Osteocyte (in vitro differentiated cells): ENCODE measurements at regions not wholly inside any gene's neighbourhood (a gene's known extent, or its start where the extent isn't known, plus 50 kb on each side); places are given as distances from the start of the nearest gene placed in this dataset.

Source experiments
- DNase-seq: peaks from one replicate; pipeline ENCODE4 v3.0.0; 2021; ENCODE audit warnings: mixed read lengths; ENCODE audit not compliant: unreplicated experiment; ENCODE audit errors: extremely low spot score
- H3K27ac Mint-ChIP-seq: one replicate; pipeline ENCODE4 v1.8.0; 2021; ENCODE audit warnings: mild to moderate bottlenecking, mixed read lengths; ENCODE audit not compliant: unreplicated experiment
- H3K27me3 Mint-ChIP-seq: one replicate; pipeline ENCODE4 v1.8.0; 2021; ENCODE audit warnings: mixed read lengths; ENCODE audit not compliant: unreplicated experiment
- H3K36me3 Mint-ChIP-seq: one replicate; pipeline ENCODE4 v1.8.0; 2021; ENCODE audit warnings: mixed read lengths; ENCODE audit not compliant: unreplicated experiment
- H3K4me1 Mint-ChIP-seq: one replicate; pipeline ENCODE4 v1.8.0; 2021; ENCODE audit warnings: mixed read lengths; ENCODE audit not compliant: unreplicated experiment
- H3K4me3 Mint-ChIP-seq: one replicate; pipeline ENCODE4 v1.8.0; 2021; ENCODE audit warnings: mild to moderate bottlenecking, moderate library complexity, mixed read lengths; ENCODE audit not compliant: unreplicated experiment
- H3K9me3 Mint-ChIP-seq: one replicate; pipeline ENCODE4 v1.8.0; 2021; ENCODE audit warnings: mixed read lengths; ENCODE audit not compliant: unreplicated experiment
- TF ChIP-seq, protein P1 (sequence below): fragments of 200-600 bp; sonication (generic); IDR thresholded peaks from 2 replicates; pipeline ENCODE4 v1.5.0; 2021; ENCODE audit warnings: antibody characterized with exemption, mild to moderate bottlenecking, moderate library complexity

DNA sequence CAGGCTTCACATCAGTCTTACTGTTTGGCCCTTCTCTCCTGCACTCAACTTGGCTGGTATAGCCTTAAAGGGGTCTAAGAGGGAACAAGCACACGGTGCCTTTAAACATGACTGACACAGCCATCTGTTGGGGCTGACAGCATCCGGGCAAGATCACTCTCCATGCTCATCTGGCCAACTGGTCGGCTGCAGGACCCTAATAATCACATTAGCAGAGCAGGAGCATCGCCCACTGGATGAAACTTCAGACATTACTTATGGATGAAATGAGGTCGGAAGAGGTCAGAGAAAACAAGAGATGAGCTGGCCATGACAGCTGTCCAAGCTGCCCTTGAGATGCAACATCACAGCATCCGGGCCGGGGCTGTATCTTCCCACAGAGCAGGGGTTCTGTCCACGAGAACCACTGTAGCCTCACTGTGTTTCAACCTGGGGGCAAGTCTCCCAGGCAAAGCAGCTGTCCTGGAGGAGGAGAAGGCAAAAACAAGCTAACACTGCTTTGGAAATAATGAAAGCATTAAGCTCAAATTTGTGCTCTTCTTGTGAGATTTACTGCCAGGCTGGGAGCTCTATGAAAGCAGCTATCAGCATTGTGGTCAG, 94.4 kb upstream of the TTC29 start:
- Mint-ChIP-seq H3K9me3 (no peaks in the 10 kb centered on the region), H3K4me3 (no peak overlapping the region), H3K27ac (no peak overlapping the region), H3K27me3 (peaks cover 72% of the 10 kb centered on the region), H3K4me1 (no peaks in the 10 kb centered on the region), H3K36me3 (no peaks in the 10 kb centered on the region)
- DNase-seq: no peak
- TF ChIP-seq, protein P1, sequence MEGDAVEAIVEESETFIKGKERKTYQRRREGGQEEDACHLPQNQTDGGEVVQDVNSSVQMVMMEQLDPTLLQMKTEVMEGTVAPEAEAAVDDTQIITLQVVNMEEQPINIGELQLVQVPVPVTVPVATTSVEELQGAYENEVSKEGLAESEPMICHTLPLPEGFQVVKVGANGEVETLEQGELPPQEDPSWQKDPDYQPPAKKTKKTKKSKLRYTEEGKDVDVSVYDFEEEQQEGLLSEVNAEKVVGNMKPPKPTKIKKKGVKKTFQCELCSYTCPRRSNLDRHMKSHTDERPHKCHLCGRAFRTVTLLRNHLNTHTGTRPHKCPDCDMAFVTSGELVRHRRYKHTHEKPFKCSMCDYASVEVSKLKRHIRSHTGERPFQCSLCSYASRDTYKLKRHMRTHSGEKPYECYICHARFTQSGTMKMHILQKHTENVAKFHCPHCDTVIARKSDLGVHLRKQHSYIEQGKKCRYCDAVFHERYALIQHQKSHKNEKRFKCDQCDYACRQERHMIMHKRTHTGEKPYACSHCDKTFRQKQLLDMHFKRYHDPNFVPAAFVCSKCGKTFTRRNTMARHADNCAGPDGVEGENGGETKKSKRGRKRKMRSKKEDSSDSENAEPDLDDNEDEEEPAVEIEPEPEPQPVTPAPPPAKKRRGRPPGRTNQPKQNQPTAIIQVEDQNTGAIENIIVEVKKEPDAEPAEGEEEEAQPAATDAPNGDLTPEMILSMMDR: no peak

DNA sequence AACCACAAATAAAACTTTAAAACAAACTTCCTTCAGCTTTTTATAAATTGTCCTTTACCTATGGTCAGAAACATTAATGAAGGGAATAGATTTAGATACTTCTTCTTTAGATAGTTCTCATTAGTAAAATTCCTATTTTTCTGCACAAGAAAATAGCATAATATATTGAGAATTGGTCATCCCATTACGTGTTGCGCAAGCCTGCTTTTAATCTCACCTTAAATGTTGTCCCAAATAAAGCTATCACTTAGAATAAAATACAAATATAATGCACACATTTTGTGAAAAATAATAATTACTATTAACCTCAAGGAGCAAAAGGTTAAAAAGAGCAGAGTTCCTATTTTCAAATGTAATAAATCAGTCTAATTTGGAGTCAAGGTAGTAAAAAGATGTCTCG, 95.2 kb upstream of the TTC29 start:
- Mint-ChIP-seq H3K27me3 (peaks cover 68% of the 10 kb centered on the region), H3K4me1 (no peaks in the 10 kb centered on the region), H3K4me3 (no peak overlapping the region), H3K27ac (no peak overlapping the region), H3K9me3 (no peaks in the 10 kb centered on the region), H3K36me3 (no peaks in the 10 kb centered on the region)
- TF ChIP-seq, protein P1: no peak
- no peak for DNase-seq

DNA sequence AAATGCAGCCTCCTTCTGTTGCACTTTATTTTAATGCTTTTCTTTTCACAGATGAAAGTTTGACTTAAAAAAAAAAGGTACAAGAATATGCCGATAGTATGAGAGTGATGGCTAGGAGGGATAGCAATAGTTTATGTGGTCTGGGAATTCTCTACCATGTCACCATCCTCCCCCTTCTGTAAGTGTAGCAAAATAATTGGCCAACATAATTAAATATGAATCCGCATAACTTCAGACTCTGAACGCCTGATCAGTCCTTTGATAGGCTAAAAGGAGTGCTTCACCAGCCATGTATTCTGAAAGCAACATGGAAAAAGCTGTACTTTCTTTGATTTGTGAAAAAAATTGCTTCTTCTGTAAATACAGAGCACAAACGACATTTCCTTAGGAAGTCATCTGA, 95.7 kb upstream of the TTC29 start:
- Mint-ChIP-seq H3K4me3 (no peak overlapping the region), H3K27me3 (peaks cover 66% of the 10 kb centered on the region), H3K36me3 (no peaks in the 10 kb centered on the region), H3K9me3 (no peaks in the 10 kb centered on the region), H3K27ac (no peak overlapping the region), H3K4me1 (no peaks in the 10 kb centered on the region)
- no peak for DNase-seq
- TF ChIP-seq, protein P1: no peak

DNA sequence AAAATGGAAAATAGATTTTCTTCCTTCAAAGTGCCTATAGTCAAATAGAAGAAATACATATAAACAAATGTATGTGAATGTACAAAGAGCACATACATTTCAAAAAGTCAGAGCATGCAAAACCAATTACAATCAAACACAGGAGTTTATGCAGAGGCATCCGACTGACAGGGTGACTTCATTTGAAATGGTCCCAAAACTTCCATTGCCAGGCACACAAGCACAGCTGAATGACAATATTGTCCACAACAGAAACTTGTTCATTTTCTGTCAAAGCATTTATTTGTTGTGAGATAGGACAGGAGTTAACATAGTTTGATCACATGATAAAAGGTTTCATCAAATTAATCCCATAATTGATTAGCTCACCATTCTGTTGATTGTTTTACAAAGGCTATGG, 96.4 kb upstream of the TTC29 start:
- TF ChIP-seq, protein P1: no peak
- Mint-ChIP-seq H3K4me1 (no peaks in the 10 kb centered on the region), H3K4me3 (no peak overlapping the region), H3K36me3 (no peaks in the 10 kb centered on the region), H3K27ac (no peak overlapping the region), H3K9me3 (no peaks in the 10 kb centered on the region), H3K27me3 (peaks cover 66% of the 10 kb centered on the region)
- no peak for DNase-seq

DNA sequence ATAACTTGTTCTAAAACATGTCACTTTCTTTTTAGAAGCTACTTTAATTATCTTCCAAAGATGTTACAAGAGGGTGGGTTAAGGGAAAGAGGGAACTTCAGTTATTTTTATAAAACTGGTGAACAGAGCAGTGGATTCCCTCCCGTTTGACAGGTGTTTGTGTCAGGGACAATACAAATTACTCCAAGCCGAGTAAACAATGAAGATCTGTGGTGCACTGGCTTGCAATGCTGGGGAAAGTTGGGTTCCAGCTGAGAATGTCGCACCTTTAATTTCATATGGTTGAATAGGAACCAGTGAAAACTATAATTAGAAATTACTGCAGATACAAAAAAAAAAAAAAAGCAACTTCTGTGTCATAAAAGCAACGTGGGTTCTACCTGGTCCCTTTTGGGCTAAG, 98.6 kb upstream of the TTC29 start:
- Mint-ChIP-seq H3K9me3 (peaks cover 11% of the 10 kb centered on the region), H3K4me3 (no peak overlapping the region), H3K4me1 (peaks cover 1% of the 10 kb centered on the region), H3K27ac (no peak overlapping the region), H3K27me3 (peaks cover 53% of the 10 kb centered on the region), H3K36me3 (no peaks in the 10 kb centered on the region)
- no peak for DNase-seq
- TF ChIP-seq, protein P1: no peak
